Uterus (tissue), 3 donors: ENCODE measurements at regions not wholly inside any gene's neighbourhood (a gene's known extent, or its start where the extent isn't known, plus 50 kb on each side); places are given as distances from the start of the nearest gene placed in this dataset.
"Not testable (repeated sequence)": the region's sequence is repeated elsewhere in the genome, so short reads cannot be mapped to it uniquely, and the experiment has no call there.

ENCODE experiments used
- DNase-seq, 2 donors: peaks; one replicate each; pipeline ENCODE4 v3.0.0-alpha.2; 2019 to 2020
- H3K27ac ChIP-seq, 2 donors: fragments of 200-600 bp; sonication (generic); 1 replicate in 1 of 2; 2 replicates in 1 of 2; pipeline ENCODE4 v1.5.1; 2016 to 2018
- H3K27me3 ChIP-seq, 2 donors: fragments of 200-600 bp; sonication (generic); one replicate each; pipeline ENCODE4 v1.5.1; 2018 to 2019; ENCODE audit warnings: control low read depth in 1 of 2
- H3K36me3 ChIP-seq, 2 donors: fragments of 200-600 bp; sonication (generic); one replicate each; pipeline ENCODE4 v1.5.1; 2019; ENCODE audit warnings: control low read depth in 1 of 2
- H3K4me1 ChIP-seq, 2 donors: fragments of 200-600 bp; sonication (generic); one replicate each; pipeline ENCODE4 v1.5.1; 2018 to 2019; ENCODE audit warnings: control low read depth in 1 of 2
- H3K4me3 ChIP-seq, 2 donors: fragments of 200-600 bp; sonication (generic); 1 replicate in 1 of 2; 2 replicates in 1 of 2; pipeline ENCODE4 v1.5.1; 2018 to 2019; ENCODE audit warnings: mild to moderate bottlenecking in 1 of 2
- H3K9me3 ChIP-seq, 2 donors: fragments of 200-600 bp; sonication (generic); one replicate each; pipeline ENCODE4 v1.5.1; 2019; ENCODE audit warnings: control low read depth in 1 of 2
- POLR2A ChIP-seq, 2 donors: fragments of 450-650 bp; IDR thresholded peaks; one replicate each; pipeline ENCODE4 v1.6.1; 2016; ENCODE audit warnings: antibody characterized with exemption in 2 of 2, mild to moderate bottlenecking in 1 of 2, moderate library complexity in 1 of 2
- intact Hi-C: fragments of 100-400 bp; cut with DNase I; formaldehyde crosslinking; loops from one replicate; pipeline ENCODE4 v1.15.1; 2023; ENCODE audit warnings: low total_unique reads
- TF ChIP-seq, protein P1 (sequence below), 4 experiments: fragments of 200-600 bp in 2 of 4; fragments of 450-650 bp in 2 of 4; sonication (generic) in 2 of 4; IDR thresholded peaks; one replicate each; pipeline ENCODE4 v1.5.1; 2016 to 2019; ENCODE audit warnings: antibody characterized with exemption in 4 of 4, mild to moderate bottlenecking in 2 of 4, moderate library complexity in 1 of 4
- donor health status: DM: yes; HTN: yes; CAD: no.

DNA sequence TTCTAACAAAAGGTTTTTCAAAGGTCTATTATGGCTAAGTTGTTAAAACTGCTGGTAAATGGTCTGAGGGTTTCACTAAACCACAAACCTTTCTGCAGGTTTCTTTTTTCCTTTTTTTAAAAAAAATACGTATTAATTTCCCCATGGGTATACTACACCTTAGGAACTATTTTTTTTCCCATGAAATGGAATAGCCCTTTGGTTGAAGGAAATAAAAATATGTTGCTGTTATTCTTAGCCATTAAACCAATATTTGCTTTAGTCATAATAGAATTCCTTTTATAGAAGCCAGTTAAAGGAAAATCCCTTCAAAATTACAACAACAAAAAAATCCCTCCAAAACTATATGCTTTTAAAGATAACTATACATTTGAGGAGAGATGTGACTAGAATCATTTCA, 1303.3 kb downstream of the ROBO2 start:
- TF ChIP-seq, protein P1, sequence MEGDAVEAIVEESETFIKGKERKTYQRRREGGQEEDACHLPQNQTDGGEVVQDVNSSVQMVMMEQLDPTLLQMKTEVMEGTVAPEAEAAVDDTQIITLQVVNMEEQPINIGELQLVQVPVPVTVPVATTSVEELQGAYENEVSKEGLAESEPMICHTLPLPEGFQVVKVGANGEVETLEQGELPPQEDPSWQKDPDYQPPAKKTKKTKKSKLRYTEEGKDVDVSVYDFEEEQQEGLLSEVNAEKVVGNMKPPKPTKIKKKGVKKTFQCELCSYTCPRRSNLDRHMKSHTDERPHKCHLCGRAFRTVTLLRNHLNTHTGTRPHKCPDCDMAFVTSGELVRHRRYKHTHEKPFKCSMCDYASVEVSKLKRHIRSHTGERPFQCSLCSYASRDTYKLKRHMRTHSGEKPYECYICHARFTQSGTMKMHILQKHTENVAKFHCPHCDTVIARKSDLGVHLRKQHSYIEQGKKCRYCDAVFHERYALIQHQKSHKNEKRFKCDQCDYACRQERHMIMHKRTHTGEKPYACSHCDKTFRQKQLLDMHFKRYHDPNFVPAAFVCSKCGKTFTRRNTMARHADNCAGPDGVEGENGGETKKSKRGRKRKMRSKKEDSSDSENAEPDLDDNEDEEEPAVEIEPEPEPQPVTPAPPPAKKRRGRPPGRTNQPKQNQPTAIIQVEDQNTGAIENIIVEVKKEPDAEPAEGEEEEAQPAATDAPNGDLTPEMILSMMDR (IDR thresholded peaks at IDR 0.05) = no peak
- TF ChIP-seq POLR2A (IDR thresholded peaks at IDR 0.05) = no peak
- H3K27me3 ChIP-seq = no peaks in the 10 kb centered on the region
- H3K27ac ChIP-seq = no peak overlapping the region
- no peaks in the 10 kb centered on the region for H3K36me3 ChIP-seq
- DNase-seq = no peak
- H3K4me3 ChIP-seq = no peak overlapping the region
- intact Hi-C loops = no loop called here
- H3K4me1 ChIP-seq = no peaks in the 10 kb centered on the region
- H3K9me3 ChIP-seq = no peaks in the 10 kb centered on the region

DNA sequence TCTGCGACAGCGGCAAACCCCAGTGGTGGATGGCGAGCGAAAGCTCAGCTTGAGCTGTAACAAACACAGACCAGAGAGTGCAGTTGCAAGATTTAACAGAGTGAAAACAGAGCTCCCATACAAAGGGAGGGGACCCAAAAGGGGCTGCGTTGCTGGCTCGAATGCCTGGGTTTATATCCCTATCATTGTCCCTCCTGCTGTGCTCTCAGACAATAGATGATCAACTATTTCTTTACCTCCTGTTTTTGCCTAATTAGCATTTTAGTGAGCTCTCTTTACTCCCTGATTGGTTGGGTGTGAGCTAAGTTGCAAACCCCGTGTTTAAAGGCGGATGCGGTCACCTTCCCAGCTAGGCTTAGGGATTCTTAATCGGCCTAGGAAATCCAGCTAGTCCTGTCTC, 1304.4 kb downstream of the ROBO2 start:
- not testable (repeated sequence) for H3K4me3 ChIP-seq

DNA sequence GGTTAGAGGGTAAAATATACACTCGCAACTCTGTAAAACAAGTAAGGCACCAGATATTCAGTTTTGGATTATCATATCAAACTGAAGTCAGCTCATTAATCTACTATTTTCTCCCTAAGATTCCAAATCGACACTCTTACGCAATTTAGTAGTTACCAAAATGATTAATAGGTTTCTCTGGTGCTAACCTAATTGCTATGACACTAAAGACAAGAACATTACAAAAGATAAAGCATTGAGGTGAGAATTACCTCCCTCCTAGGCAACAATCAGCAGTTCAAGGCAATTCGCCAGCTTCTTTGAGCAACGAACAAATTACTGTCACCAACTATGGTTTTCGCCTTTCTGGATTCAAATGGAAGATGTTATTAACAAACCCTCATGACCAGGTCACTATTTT, 1305.0 kb downstream of the ROBO2 start:
- Histone ChIP-seq H3K4me3 (no peak overlapping the region), H3K9me3 (no peaks in the 10 kb centered on the region), H3K36me3 (no peaks in the 10 kb centered on the region), H3K4me1 (no peaks in the 10 kb centered on the region), H3K27ac (no peak overlapping the region), H3K27me3 (no peaks in the 10 kb centered on the region)
- intact Hi-C loops = no loop called here
- no peak for TF ChIP-seq POLR2A (IDR thresholded peaks at IDR 0.05)
- TF ChIP-seq, protein P1 (IDR thresholded peaks at IDR 0.05) = no peak
- DNase-seq = no peak

More for the DNA sequence above, 1304.4 kb downstream of the ROBO2 start:
- H3K4me1 ChIP-seq, DNase-seq, H3K27me3 ChIP-seq, H3K9me3 ChIP-seq, intact Hi-C loops, H3K27ac ChIP-seq, H3K36me3 ChIP-seq: not testable (repeated sequence)

DNA sequence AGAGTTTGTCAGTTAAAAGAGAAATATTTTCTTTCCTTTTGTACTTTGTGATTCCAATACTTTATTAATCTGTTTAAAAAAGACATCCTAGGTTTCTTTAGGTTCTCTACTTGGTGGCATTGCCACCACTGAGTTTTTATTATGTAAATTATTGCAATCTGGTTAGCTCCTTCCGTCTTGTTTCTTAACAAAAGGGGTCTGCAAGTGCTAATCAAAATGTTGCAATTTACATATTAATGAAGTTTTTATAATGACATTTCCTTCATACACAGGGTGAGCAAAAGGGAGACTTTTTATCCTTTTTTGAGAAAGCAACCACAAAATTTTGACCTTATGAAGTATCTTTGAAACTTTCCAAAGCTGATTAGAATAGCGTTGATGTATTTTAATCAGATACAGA, 1307.3 kb downstream of the ROBO2 start:
- TF ChIP-seq, protein P1 (IDR thresholded peaks at IDR 0.05) = no peak
- no peak for TF ChIP-seq POLR2A (IDR thresholded peaks at IDR 0.05)
- H3K4me3 ChIP-seq = no peak overlapping the region
- no peaks in the 10 kb centered on the region for H3K36me3 ChIP-seq
- intact Hi-C loops = no loop called here
- no peak overlapping the region for H3K27ac ChIP-seq
- H3K4me1 ChIP-seq = no peaks in the 10 kb centered on the region
- H3K27me3 ChIP-seq = no peaks in the 10 kb centered on the region
- DNase-seq = no peak
- no peaks in the 10 kb centered on the region for H3K9me3 ChIP-seq

DNA sequence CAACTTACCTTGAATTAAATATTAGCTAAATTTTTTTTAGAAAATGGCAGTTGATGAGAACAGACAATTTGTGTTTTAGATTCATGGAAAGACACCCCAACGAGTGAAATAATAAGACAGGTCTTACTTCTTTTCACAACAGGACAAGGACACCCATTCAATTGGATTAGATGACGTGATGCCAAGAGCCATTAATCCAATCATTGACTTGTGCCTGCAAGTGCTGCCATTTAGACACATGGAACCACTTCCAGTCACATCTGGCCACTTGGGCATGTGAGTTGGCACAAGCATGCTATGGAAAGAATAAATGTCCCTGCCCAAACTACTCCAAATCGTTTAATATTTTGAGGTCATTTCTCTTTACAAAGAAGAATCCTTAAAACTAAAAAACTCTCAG, 1308.8 kb downstream of the ROBO2 start:
- intact Hi-C loops = no loop called here
- H3K27ac ChIP-seq = no peak overlapping the region
- no peaks in the 10 kb centered on the region for H3K36me3 ChIP-seq
- H3K4me3 ChIP-seq = no peak overlapping the region
- no peak for TF ChIP-seq POLR2A (IDR thresholded peaks at IDR 0.05)
- TF ChIP-seq, protein P1 (IDR thresholded peaks at IDR 0.05) = no peak
- H3K27me3 ChIP-seq = no peaks in the 10 kb centered on the region
- H3K4me1 ChIP-seq = no peaks in the 10 kb centered on the region
- H3K9me3 ChIP-seq = no peaks in the 10 kb centered on the region
- DNase-seq = no peak

DNA sequence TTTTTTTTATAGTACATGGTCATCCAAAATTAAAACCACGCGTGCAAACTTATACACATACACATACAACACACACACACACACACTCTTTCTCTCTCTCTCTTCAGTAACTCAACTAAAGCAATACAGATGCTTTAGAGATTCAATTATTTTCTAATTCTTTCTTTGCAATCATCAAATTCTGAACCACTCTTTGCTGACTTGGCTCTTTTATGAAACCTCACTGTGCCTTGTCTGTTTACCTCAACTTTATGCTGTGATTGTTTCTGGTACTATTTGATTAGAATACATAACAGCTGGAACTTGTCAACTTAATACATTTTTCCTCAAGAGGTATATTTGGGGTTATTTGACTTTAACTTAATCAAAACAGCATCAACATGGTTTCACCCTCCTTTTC, 1309.7 kb downstream of the ROBO2 start:
- no peaks in the 10 kb centered on the region for H3K4me1 ChIP-seq
- DNase-seq = no peak
- H3K4me3 ChIP-seq = no peak overlapping the region
- no peaks in the 10 kb centered on the region for H3K9me3 ChIP-seq
- no peaks in the 10 kb centered on the region for H3K27me3 ChIP-seq
- no peak overlapping the region for H3K27ac ChIP-seq
- intact Hi-C loops = no loop called here
- no peaks in the 10 kb centered on the region for H3K36me3 ChIP-seq
- TF ChIP-seq POLR2A (IDR thresholded peaks at IDR 0.05) = no peak
- TF ChIP-seq, protein P1 (IDR thresholded peaks at IDR 0.05) = no peak
